Neural cell (in vitro differentiated cells): ENCODE measurements at regions not wholly inside any gene's neighbourhood (a gene's known extent, or its start where the extent isn't known, plus 50 kb on each side); places are given as distances from the start of the nearest gene placed in this dataset.

Source experiments
- H2AFZ ChIP-seq: fragments of 200-600, 300-800 bp; sonication (generic), shearing (Covaris generic); 2 replicates; pipeline ENCODE4 v1.6.0; 2014; ENCODE audit warnings: low read depth, mild to moderate bottlenecking, antibody characterized with exemption, low read length, moderate library complexity
- H3F3A ChIP-seq: fragments of 200-600 bp; shearing (Covaris generic); 2 replicates; pipeline ENCODE4 v1.6.1; 2016; ENCODE audit warnings: mild to moderate bottlenecking, moderate library complexity, mixed read lengths, antibody characterized with exemption, low read length; ENCODE audit not compliant: insufficient read depth, poor library complexity, severe bottlenecking
- H3K27ac ChIP-seq: fragments of 200-600, 300-800 bp; sonication (generic), shearing (Covaris generic); 2 replicates; pipeline ENCODE4 v1.5.1; 2014; ENCODE audit warnings: mild to moderate bottlenecking, low read length, moderate library complexity
- H3K27me3 ChIP-seq: fragments of 300-800, 200-600 bp; sonication (generic), shearing (Covaris generic); 2 replicates; pipeline ENCODE4 v1.6.0; 2014; ENCODE audit warnings: mild to moderate bottlenecking, low read depth, low read length, moderate library complexity; ENCODE audit not compliant: insufficient read depth
- H3K36me3 ChIP-seq: fragments of 300-800, 200-600 bp; sonication (generic), shearing (Covaris generic); 2 replicates; pipeline ENCODE4 v1.5.1; 2014; ENCODE audit warnings: mild to moderate bottlenecking, antibody characterized with exemption, low read length, moderate library complexity; ENCODE audit not compliant: insufficient read depth
- H3K4me2 ChIP-seq: fragments of 300-800, 200-600 bp; sonication (generic), shearing (Covaris generic); 2 replicates; pipeline ENCODE4 v1.6.0; 2014; ENCODE audit warnings: mild to moderate bottlenecking, low read length
- H3K4me3 ChIP-seq: fragments of 300-800, 200-600 bp; sonication (generic), shearing (Covaris generic); 2 replicates; pipeline ENCODE4 v1.5.1; 2014; ENCODE audit warnings: mild to moderate bottlenecking, low read length, moderate library complexity
- H3K79me2 ChIP-seq: fragments of 200-600 bp; shearing (Covaris generic); replicated peaks from 2 replicates; pipeline ENCODE4 v1.6.0; 2014; ENCODE audit warnings: mild to moderate bottlenecking, low read length, moderate library complexity; ENCODE audit not compliant: insufficient read depth
- H3K9ac ChIP-seq: fragments of 300-800, 200-600 bp; sonication (generic), shearing (Covaris generic); 2 replicates; pipeline ENCODE4 v1.6.1; 2016; ENCODE audit warnings: mild to moderate bottlenecking, low read length, mixed read lengths
- H3K9me2 ChIP-seq: fragments of 200-600 bp; shearing (Covaris generic); 2 replicates; pipeline ENCODE4 v1.6.1; 2016; ENCODE audit warnings: mild to moderate bottlenecking, low read length, mixed read lengths; ENCODE audit not compliant: insufficient read depth
- H3K9me3 ChIP-seq: fragments of 200-600, 300-800 bp; sonication (generic), shearing (Covaris generic); 2 replicates; pipeline ENCODE4 v1.6.1; 2016; ENCODE audit warnings: mild to moderate bottlenecking, mixed run types, low read length, moderate library complexity, mixed read lengths
- H4K20me1 ChIP-seq: fragments of 200-600 bp; shearing (Covaris generic); 2 replicates; pipeline ENCODE4 v1.6.1; 2016; ENCODE audit warnings: mild to moderate bottlenecking, mixed run types; ENCODE audit not compliant: insufficient read depth
- CTCF ChIP-seq: fragments of 450-650 bp; IDR thresholded peaks from 2 replicates; pipeline ENCODE4 v1.5.1; 2014; ENCODE audit warnings: antibody characterized with exemption, mild to moderate bottlenecking, moderate library complexity; ENCODE audit not compliant: poor library complexity, severe bottlenecking
- EP300 ChIP-seq: fragments of 450-650 bp; conservative IDR thresholded peaks from 2 replicates; pipeline ENCODE4 v1.6.1; 2014; ENCODE audit warnings: antibody characterized with exemption, mild to moderate bottlenecking, moderate library complexity; ENCODE audit not compliant: poor library complexity, severe bottlenecking
- EZH2 ChIP-seq: fragments of 200-600, 300-800 bp; shearing (Covaris generic), sonication (generic); IDR thresholded peaks from 2 replicates; pipeline ENCODE4 v1.6.1; 2014; ENCODE audit warnings: antibody characterized with exemption, low read length, borderline replicate concordance, mild to moderate bottlenecking; ENCODE audit not compliant: insufficient read depth, poor library complexity, severe bottlenecking
- MXI1 ChIP-seq: fragments of 450-650 bp; conservative IDR thresholded peaks from 2 replicates; pipeline ENCODE4 v1.6.1; 2014; ENCODE audit warnings: antibody characterized with exemption, mild to moderate bottlenecking; ENCODE audit not compliant: poor library complexity, severe bottlenecking
- POLR2AphosphoS5 ChIP-seq: IDR thresholded peaks from 2 replicates; pipeline ENCODE4 v1.6.1; 2012
- RAD21 ChIP-seq: fragments of 450-650 bp; conservative IDR thresholded peaks from 2 replicates; pipeline ENCODE4 v1.6.1; 2014; ENCODE audit warnings: antibody characterized with exemption, mild to moderate bottlenecking, moderate library complexity
- REST ChIP-seq: IDR thresholded peaks from 2 replicates; pipeline ENCODE4 v1.6.1; 2012; ENCODE audit warnings: borderline replicate concordance
- SMC3 ChIP-seq: fragments of 450-650 bp; conservative IDR thresholded peaks from 2 replicates; pipeline ENCODE4 v1.6.1; 2014; ENCODE audit warnings: antibody characterized with exemption, mild to moderate bottlenecking, moderate library complexity; ENCODE audit not compliant: poor library complexity
- TAF1 ChIP-seq: IDR thresholded peaks from 2 replicates; pipeline ENCODE4 v1.6.1; 2012; ENCODE audit warnings: low read depth

- H3F3A ChIP-seq = no peaks in the 10 kb centered on the region
- no peaks in the 10 kb centered on the region for H3K79me2 ChIP-seq
- H3K4me3 ChIP-seq = no peak overlapping the region
- H3K4me2 ChIP-seq = no peak overlapping the region
- no peak overlapping the region for H3K27ac ChIP-seq
- no peaks in the 10 kb centered on the region for H4K20me1 ChIP-seq
- H3K36me3 ChIP-seq = no peaks in the 10 kb centered on the region
- H3K9ac ChIP-seq = no peak overlapping the region
- no peaks in the 10 kb centered on the region for H3K9me2 ChIP-seq
- H2AFZ ChIP-seq = no peak overlapping the region
- H3K9me3 ChIP-seq = no peaks in the 10 kb centered on the region
- no peak for TF ChIP-seq EP300
- TF ChIP-seq SMC3 = no peak
- TF ChIP-seq POLR2AphosphoS5 = no peak
- TF ChIP-seq EZH2 = no peak
- TF ChIP-seq REST = no peak
- no peak for TF ChIP-seq RAD21
- no peak for TF ChIP-seq MXI1
- TF ChIP-seq CTCF = no peak
- TF ChIP-seq TAF1 = no peak
- no peaks in the 10 kb centered on the region for H3K27me3 ChIP-seq
These were observed 285.2 kb upstream of the STXBP5 start for GRCh38 chr6:146919017-146919416.

- Histone ChIP-seq H2AFZ (no peak overlapping the region), H3K9me2 (no peaks in the 10 kb centered on the region), H4K20me1 (no peaks in the 10 kb centered on the region), H3K4me2 (no peak overlapping the region), H3K9ac (no peak overlapping the region), H3K79me2 (no peaks in the 10 kb centered on the region), H3K4me3 (no peak overlapping the region), H3K9me3 (no peaks in the 10 kb centered on the region), H3F3A (no peaks in the 10 kb centered on the region), H3K36me3 (no peaks in the 10 kb centered on the region), H3K27me3 (no peaks in the 10 kb centered on the region), H3K27ac (no peak overlapping the region)
- TF ChIP-seq TAF1 = no peak
- no peak for TF ChIP-seq REST
- TF ChIP-seq EZH2 = no peak
- no peak for TF ChIP-seq POLR2AphosphoS5
- no peak for TF ChIP-seq EP300
- TF ChIP-seq CTCF = no peak
- no peak for TF ChIP-seq RAD21
- TF ChIP-seq SMC3 = no peak
- TF ChIP-seq MXI1 = no peak
These were observed 280.9 kb upstream of the STXBP5 start for GRCh38 chr6:146923205-146923833.
